HepG2 (cell line): ENCODE measurements at regions not wholly inside any gene's neighbourhood (a gene's known extent, or its start where the extent isn't known, plus 50 kb on each side); places are given as distances from the start of the nearest gene placed in this dataset.

Experiments
- BRD4 ChIP-seq: sonication (generic); formaldehyde crosslinking; IDR thresholded peaks from 2 replicates; pipeline ENCODE4 v1.4.0; 2020; ENCODE audit warnings: missing genetic modification reagents
- RNF2 ChIP-seq: fragments of 450-650 bp; conservative IDR thresholded peaks from 2 replicates; pipeline ENCODE4 v1.6.1; 2016; ENCODE audit warnings: low read depth
- RXRA ChIP-seq: sonication (generic); formaldehyde crosslinking; IDR thresholded peaks from 2 replicates; pipeline ENCODE4 v1.5.1; 2020; ENCODE audit warnings: missing genetic modification reagents
- SKIL ChIP-seq: sonication (generic); formaldehyde crosslinking; IDR thresholded peaks from 2 replicates; pipeline ENCODE4 v1.8.0; 2022; ENCODE audit warnings: missing genetic modification reagents, mild to moderate bottlenecking, moderate library complexity, borderline replicate concordance
- SP140L ChIP-seq: sonication (generic); formaldehyde crosslinking; IDR thresholded peaks from 2 replicates; pipeline ENCODE4 v1.4.0; 2020; ENCODE audit warnings: missing genetic modification reagents, borderline replicate concordance
- TSC22D2 ChIP-seq: sonication (generic); formaldehyde crosslinking; IDR thresholded peaks from 2 replicates; pipeline ENCODE4 v1.5.1; 2020; ENCODE audit warnings: missing genetic modification reagents, mild to moderate bottlenecking, borderline replicate concordance
- ZNF225 ChIP-seq: sonication (generic); formaldehyde crosslinking; IDR thresholded peaks from 2 replicates; pipeline ENCODE4 v1.4.0; 2020; ENCODE audit warnings: mild to moderate bottlenecking, missing genetic modification reagents
- ZNF670 ChIP-seq: sonication (generic); formaldehyde crosslinking; IDR thresholded peaks from 2 replicates; pipeline ENCODE4 v1.8.0; 2022; ENCODE audit warnings: mild to moderate bottlenecking, missing genetic modification reagents, borderline replicate concordance
- TF ChIP-seq, protein P1 (sequence below): sonication (generic); formaldehyde crosslinking; IDR thresholded peaks from 2 replicates; pipeline ENCODE4 v1.5.0; 2020; ENCODE audit warnings: missing genetic modification reagents

- TF ChIP-seq, protein P1, sequence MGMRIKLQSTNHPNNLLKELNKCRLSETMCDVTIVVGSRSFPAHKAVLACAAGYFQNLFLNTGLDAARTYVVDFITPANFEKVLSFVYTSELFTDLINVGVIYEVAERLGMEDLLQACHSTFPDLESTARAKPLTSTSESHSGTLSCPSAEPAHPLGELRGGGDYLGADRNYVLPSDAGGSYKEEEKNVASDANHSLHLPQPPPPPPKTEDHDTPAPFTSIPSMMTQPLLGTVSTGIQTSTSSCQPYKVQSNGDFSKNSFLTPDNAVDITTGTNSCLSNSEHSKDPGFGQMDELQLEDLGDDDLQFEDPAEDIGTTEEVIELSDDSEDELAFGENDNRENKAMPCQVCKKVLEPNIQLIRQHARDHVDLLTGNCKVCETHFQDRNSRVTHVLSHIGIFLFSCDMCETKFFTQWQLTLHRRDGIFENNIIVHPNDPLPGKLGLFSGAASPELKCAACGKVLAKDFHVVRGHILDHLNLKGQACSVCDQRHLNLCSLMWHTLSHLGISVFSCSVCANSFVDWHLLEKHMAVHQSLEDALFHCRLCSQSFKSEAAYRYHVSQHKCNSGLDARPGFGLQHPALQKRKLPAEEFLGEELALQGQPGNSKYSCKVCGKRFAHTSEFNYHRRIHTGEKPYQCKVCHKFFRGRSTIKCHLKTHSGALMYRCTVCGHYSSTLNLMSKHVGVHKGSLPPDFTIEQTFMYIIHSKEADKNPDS = no peak
- no peak for TF ChIP-seq BRD4 (CRISPR knock-in tag)
- no peak for TF ChIP-seq ZNF670 (CRISPR knock-in tag)
- 0 out of 2 replicates have a peak, but pooled peaks have one; percentile 33 for TF ChIP-seq ZNF225 (CRISPR knock-in tag)
- no peak for TF ChIP-seq SKIL (CRISPR knock-in tag)
- TF ChIP-seq RNF2 = 0 out of 2 replicates have a peak, but pooled peaks have one; percentile 51
- TF ChIP-seq SP140L (CRISPR knock-in tag) = no peak
- no peak for TF ChIP-seq RXRA
- TF ChIP-seq TSC22D2 (CRISPR knock-in tag) = no peak
Measured at GRCh38 chr6:28814032-28814976, 109.5 kb downstream of the TRIM27 start (continued).
